CD4-positive, alpha-beta T cell treated with Interleukin-12 subunit alpha and Interleukin-12 subunit beta, for 1 hour (primary cell): ENCODE measurements at regions not wholly inside any gene's neighbourhood (a gene's known extent, or its start where the extent isn't known, plus 50 kb on each side); places are given as distances from the start of the nearest gene placed in this dataset.

Experiments used
- DNase-seq: peaks from one replicate; pipeline ENCODE4 v3.0.0-alpha.2; 2020

DNA sequence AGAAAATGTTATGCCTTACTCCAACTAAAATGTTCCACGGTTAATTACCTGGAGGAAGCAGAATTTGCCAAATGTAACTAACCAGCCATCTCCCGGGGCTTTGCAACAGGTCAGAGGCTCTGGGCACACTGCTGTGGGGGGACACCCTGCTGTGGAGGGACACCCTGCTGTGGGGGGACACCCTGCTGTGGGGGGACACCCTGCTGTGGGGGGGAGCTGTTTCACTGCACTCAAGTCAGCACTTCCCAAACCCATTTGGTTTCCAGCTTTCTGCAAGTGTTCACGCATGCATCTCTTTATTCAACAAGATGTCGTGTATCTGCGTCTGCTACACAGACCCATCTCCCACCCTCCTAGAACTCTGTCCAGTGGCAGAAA, 239.5 kb downstream of the C16orf95 start:
- no peak for DNase-seq

DNA sequence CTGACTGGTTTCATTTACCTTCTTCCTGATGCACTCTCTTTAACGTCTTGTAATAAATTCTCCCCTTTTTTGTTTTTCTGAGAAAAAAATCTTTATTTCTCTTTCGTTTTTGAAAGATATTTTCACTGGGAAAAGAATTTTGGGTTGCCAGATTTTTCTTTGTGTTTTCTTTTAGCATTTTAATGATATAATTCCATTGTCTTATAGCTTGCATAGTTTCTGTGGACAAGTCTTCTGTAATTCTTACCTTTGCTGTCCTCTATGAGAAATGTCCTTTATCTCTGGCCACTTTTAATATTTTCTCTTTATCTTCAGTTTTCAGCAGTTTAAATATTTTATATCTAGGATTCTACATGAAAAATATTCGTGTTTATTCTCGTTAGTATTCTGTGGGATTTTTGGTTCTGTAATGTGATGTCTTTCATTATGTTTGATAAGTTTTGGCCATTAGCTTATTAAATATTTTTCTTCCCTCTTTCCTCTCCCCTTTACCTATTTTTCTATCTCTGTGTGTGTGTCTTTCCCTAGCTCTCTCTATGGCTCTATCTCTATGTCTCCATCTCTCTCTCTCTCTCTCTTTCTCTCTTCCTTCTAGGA, 236.5 kb downstream of the C16orf95 start:
- DNase-seq: no peak

DNA sequence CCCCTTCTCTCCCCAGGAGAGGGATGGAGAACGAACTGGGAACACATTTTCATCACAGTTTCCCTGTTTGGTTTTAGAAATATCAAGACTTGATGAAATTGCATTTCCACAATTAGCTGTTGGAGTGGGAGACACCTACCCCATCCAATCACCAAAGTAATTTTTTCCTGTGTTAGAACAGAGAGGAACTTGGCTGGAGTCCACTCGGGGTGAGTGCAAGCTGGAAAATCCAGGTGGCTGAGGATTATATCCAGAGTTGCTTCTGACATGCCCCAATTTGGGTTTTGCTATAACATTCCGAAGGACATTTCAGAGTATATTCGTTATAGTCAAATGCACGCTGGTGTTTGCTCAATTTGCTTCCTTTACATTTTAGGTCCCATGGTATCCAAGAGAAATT, 231.8 kb downstream of the C16orf95 start:
- no peak for DNase-seq

DNA sequence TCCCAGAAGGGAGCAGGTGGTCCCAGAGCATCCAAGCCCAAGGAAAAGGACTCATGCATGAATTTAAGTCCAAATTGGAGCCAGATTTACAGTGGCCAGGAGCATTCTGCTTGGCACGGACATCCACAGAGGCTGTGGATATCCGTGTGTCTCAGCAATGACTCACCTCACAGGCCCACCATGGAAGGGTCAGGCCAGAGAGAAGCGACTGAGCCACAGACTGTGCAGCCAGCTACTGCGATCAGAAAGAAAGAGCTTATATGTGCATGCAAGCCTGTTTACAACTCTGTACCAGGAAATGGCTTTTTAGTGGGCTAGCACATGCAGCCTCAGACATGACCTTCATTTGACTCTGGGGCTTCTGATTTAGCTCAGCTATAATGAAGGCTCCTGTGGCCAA, 231.0 kb downstream of the C16orf95 start:
- no peak for DNase-seq

DNA sequence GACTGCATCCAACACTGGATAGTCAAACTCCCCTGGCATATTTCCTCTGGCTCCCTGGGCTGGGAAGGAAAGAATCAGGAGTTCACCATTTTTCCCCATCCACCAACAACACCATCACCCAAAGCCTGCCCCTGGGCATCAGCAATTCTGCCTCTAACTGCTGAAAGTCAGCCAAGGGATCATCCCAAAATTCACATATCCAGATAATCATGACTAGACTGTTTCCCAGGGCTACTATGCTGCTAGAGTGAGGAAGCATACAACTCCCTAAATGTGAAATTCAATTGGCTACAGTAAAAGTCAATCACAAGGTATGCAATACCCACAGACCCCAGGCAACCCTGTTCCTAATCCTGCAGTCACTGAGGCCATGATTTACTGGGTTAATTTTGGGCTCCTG, 230.6 kb downstream of the C16orf95 start:
- no peak for DNase-seq

DNA sequence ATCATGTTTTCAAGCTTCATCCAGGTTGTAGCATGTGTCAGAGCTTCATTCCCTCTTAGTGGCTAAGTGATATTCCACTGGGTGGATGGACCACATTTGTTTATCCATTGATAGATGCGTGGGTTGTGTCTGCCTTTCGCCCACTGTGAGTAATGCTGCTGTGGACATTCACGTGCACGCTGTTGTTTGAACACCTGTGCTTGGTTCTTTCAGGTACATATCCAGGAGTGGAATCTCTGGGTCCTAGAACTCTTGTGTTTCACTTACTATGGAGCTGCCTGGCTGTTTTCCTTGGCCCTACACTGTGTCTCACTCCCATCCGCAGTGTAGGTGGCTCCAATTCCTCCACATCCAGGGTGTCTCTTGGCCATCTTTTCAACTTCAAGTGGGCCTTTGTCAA, 224.2 kb downstream of the C16orf95 start:
- DNase-seq: no peak

DNA sequence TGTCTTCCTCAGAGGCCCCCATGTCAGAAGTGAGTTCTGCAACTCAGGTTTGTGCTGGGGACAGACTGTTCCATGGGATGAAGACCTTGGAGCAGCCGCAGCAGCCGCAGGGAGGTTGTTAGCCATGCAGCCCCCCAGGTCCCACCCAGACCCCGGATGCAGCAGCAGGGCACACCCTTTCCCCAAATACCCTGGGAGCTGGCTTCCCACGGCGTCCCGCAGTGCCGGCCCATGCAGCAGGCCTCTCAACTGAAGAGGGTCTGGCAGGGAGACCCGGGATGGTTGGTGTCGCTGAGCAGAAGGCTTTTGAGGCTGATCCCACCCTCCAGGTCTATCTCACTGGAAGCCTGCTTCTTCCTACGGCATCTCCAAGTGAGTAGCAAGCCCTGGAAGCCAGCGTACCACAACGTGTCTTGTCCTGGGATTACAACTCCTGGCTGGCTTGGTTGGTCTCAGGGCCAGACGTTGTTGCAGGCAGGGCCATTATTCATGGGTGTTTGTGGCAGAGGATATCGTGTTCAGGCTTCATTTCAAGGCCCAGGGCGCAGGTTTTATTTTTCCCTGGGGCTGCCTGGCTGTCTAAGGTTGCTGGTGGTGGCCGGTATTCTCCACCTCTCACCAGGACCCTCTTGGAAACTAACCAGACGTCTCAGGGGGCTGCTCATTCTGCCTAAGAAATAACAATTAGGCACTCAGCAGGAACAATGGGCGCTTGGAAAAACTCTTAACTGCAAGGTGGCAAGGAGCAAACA, 223.2 kb downstream of the C16orf95 start:
- DNase-seq: no peak

DNA sequence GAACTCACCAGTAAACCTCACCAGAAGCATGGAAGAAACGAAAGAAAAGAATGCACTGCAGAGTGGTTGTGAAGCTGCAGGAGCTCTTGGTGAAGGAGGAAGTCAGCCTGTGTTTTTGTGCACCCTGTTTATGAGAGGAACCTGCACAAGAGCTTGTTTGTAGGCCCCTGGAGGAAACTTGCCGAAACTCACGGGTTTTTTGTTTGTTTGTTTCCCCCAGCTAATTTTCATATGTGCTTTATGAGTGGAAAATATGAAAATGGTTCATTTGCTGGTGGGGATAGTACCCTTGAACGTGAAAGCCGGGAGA, 222.7 kb downstream of the C16orf95 start:
- no peak for DNase-seq

DNA sequence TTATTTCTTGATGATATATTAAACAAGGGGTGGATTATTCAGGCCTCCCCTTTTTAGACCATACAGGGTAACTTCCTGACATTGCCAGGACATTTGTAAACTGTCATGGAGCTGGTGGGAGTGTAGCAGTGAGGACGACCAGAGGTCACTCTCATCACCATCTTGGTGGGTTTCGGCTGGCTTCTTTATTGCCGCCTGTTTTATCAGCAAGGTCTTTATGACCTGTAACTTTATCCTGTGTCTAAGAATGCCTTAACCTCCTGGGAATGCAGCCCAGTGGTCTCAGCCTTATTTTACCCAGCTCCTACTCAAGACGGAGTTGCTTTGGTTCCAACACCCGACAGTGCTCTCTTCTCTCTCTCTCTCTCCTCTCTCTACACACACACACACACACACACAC, 221.9 kb downstream of the C16orf95 start:
- DNase-seq: no peak

DNA sequence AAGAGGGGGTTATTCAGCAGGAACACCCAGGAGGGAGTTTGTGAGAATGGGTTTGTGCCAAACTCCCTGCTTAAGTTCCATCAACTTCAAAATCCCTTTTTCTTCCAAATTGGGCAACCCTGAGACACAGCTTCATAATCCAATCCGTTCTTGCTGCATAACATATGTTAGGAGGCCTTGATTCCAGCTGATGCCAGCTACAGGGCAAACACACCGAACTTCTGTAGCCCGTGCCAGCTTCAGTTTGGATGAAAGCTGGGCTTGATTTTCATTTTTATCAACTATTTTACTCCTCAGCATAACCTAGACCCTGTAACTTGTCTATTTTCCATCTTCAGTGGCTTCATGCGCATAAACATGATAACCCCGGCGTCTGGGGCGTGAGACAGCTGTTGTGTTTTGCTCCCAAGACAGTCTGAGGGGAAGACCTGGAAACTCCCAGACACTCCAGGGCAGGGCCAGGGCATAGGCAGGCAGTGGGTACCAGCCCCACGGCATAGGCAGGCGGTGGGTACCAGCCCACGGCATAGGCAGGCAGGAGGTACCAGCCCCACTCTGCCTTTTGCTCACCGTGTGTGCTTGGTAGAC, 220.4 kb downstream of the C16orf95 start:
- DNase-seq: no peak

DNA sequence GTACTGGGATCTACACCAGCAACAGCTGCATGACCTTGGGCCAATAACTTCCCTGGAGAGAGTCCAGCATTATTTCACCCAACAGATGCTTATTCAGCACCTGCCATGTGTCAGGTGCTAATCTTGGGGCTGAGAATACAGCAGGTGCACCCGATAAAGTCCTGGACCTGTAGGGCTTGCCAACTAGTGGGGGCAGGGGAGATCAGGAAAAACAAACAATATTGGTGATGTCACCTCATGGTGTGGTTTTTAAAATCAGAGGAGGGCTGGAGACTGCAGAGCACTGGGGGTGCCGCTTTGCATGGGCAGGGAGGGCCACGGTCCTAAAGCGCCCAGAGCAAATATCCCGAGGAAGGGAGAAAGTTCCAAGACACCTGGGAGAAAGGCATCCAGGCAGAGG, 218.8 kb downstream of the C16orf95 start:
- DNase-seq: no peak

DNA sequence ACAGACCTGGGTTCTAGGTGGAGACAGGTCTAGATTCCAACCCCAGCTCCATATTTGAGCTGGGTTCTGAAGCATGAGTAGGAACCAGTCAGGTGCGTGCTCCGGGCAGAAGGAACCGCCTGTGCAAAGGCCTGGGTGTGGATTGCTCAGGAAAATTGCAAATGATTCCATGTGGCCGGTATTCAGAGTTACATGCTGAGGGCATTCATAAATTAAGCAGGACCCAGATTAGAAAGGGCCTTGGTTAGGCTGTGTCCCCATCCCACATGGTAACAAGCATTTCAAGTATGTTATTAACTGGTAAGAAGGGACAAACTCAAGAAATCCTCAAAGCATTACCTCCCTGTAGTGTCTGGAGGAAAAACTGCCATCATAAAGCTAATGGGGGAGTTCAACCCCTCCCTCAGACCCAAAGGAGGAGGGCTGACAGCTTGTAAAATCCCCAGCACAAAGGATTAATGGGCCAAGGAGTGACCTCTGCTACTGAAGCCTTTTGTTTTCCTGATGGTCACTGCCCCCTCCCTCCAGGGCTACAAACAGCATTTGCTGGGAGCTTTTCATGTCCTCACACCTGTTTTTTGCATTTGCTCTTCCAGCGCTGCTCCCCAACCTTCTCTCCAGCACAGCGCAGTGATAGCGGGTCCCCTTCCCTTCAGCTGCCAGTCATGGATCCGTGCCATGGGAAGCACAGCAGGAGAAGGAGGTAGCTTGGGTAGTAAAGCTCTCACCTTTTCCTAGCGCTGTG, 218.0 kb downstream of the C16orf95 start:
- DNase-seq: no peak

DNA sequence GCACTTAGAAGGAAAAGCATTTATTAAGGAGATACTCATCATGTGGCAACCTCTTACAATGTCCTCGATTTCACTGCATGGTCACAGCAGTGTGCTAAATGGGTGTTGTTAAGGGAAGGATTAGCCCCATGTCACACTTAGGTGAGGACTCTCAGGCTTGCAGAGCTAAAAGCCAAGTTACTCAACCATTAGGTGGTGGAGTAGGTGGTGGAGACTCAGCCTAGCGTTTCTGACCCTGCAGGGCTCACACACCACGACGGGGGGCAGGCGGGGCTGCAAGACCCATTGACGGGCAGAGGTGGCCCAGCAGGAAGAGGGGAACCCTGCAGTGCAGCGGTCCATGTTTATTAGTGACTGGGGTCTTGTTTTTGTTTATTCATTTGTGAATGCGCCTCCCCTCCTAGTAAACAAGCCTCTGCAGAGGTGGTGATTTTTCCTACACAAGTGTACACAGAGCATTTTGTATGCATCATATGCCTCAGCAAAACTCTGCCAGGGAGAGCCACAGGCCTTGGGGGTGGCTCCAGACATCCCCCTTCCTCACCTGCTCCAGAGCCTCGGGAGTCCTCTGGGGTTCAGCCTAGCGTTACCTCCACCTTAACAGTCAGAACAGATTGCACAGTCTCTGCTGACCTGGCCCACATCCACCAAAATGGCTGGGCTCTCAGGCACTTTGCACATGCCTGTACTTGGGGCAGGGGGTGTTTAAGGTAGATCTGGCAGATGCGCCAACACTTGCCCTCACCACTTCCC, 216.7 kb downstream of the C16orf95 start:
- DNase-seq: no peak

DNA sequence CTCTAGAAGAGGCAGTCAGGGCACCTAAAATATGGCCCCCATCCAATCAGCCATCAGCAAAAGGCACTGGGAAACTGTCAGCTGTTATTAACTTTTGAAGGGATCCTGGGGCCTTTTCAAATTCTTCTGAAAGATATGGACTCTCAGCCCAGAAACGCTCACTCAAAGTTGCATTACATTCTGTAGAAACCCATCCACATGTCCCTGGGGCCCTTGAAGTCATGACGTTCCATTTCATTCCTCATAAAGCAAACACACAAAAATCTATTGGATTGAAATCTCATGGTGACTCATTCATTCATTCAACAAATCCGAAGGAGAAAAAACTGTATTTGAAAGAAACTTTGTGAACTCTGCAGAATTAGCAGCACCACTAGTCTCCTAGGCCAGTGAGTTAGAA, 215.3 kb downstream of the C16orf95 start:
- DNase-seq: no peak

DNA sequence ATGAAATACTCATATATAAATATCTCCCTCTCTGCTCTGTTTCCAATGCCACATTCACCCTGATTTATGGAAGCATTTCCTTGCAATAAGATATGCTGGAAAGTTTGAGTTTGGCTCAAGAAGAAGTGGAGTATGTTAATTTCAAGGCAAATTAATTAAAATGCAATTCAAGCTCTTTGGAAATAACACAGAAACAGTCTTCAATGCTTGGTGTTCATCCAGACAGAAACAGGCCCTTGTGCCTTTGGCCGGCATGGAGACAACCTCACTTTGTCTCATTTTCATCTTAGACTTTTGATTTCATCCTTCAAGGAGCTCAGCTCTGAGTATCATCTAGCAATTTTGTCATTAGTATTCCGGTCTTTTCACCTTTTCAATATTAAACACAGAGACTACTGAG, 210.0 kb downstream of the C16orf95 start:
- no peak for DNase-seq

DNA sequence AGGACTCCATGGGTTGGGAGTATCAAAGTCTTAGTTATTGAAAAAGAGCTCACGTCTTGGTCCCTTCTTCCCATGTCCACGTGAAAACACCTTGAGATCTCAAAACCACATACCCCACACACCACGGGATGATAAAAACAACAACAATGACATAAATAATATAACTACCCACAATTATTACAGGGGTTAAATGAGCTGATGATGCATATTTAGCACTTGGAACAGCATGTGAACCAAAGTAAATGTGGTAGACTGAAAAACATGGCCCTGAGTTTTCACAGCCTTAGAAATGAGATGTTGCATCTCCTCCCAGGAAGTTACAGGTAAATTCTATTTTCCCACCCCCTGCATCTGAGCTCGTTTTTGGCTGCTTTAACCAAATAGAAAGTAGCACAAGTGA, 208.9 kb downstream of the C16orf95 start:
- no peak for DNase-seq

DNA sequence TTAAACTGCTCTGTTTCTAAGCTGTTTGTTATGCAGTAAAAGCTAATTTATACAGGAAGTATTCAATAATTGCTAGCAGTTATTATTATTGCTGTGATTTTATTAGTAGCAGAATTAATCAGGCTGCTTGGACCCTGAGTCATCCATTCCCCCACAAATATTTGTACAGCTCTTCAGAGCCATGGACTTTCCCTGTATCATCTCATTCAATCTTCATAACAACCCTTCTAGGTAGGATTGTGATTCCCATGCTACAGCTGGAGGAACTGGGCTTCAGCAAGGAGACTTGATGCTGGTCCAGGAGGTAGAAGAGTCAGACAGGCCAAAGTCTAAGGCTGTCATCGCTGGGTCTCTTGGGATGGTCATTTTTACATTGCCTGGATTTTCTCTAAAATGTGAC, 208.3 kb downstream of the C16orf95 start:
- DNase-seq: no peak

DNA sequence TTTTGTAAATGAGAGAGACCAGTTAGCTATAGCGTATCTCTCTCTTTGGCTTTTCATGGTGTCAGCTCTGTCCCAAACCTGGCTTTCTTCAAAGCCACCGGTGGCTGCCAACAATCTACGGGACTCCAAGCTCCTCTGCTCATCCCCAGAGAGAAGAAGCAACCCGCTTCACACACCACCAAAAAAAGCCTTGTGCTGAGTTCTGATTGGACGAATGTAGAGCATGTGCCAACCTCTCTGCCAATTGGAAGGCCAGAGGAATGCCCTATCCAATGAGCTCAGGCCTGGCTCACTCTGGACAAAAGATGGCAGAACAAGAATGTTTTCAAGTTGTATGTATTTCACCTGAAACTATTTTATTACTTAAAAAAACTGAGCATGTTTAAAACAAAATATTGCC, 202.4 kb downstream of the C16orf95 start:
- DNase-seq: no peak

DNA sequence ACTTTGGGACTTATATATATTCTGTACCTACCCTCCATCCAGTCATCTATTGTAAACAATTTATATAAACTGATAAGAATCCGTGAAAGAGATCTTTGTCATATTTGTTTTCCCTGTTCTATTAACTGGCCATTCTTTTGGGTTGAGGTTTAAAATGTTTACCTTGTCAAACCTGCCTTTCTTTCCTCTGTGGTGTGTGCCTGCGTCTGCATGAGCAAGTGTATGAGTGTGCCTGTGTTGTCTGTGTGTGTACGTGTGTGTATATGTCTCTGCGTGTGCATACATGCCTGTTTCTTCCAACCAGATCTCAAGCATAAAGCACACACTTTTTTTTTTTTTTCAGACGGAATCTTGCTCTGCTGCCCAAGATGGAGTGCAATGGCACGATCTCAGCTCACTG, 201.5 kb downstream of the C16orf95 start:
- DNase-seq: no peak

DNA sequence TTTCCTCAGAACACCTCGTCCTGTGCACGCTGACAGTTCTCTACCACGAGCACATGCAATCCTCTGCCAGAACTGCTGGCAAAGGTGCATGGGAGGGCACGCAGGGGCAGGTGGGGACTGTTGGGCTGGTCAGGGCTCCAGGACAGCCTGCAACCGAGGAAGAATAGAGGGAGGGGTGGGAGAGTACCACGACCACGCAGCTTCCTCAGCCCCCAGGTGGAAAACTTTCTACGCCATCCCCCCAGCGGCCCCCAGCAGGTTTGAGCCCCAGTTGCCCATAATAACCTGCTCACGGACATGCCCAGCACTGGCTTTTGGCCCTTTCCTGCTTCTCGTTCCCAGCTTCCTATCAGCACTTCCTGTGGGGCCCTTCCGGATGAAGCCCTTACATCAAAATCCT, 199.3 kb downstream of the C16orf95 start:
- DNase-seq: no peak

DNA sequence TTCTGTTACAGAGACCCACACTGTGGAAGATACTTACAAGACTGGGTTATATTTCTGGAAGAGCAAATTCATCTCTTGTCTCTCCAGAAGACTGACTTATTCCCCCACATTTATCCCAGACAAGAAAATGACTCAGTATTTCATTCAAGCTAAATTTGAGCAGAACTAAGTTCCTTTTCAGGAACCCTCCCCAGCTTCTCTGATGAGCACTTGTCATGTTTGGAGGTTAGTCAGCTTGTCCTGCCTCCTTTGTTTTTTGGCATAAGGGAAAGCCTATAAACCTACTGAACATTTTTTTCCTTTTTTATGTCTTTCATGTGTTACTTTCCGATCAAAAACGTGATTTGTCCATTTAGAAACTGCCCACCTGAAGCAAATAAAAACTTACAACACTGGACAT, 198.0 kb downstream of the C16orf95 start:
- DNase-seq: no peak

DNA sequence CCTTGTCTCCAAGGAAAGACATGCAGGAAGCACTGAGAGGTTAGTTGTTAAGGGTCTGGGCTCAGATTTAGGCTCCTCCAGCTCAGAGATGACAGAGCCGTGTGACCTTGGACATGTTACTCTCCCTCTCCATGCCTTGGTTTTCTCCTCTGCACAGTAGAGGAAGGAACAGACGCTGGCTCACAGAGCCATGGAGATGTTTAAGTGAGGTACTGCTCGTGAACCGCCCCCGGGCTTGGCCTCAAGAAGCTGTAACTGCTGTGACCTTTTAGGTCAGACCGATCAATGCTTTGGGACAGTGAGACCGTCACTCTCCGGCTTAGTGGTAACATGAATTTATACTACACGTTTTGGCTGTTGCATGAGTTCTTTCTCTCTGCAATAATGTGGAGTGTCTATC, 197.4 kb downstream of the C16orf95 start:
- no peak for DNase-seq

DNA sequence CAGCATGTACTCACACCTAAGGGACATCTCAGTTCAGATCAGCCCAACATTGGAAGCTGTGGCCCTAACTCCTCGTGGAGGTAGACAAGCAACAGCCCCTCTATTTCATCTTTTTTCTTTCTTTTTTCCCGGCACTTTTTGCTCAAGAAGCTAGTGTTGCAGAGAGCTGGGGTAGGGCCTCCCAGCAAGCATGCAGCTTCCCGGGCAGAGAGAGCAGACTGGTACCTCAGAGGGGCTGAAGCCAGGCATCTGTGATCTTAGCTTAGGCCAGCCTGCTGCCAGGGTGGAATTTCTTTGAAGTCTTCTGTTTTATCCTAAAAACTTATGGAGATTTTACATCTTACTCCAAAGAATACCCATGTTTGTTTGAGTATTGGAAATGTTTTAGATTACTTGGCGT, 195.4 kb downstream of the C16orf95 start:
- no peak for DNase-seq
